SK-N-MC (cell line): ENCODE measurements at regions not wholly inside any gene's neighbourhood (a gene's known extent, or its start where the extent isn't known, plus 50 kb on each side); places are given as distances from the start of the nearest gene placed in this dataset.

ENCODE experiments used
- EZH2 ChIP-seq: fragments of 200-600 bp; sonication (generic); IDR thresholded peaks from one replicate; pipeline ENCODE4 v1.6.1; 2017; ENCODE audit warnings: antibody characterized with exemption
- POLR2AphosphoS5 ChIP-seq: IDR thresholded peaks from 2 replicates; pipeline ENCODE4 v1.6.1; 2012; ENCODE audit warnings: mild to moderate bottlenecking, low read depth, low read length, borderline replicate concordance

GRCh38 chr3:72015463-72015862, 230.5 kb upstream of the PROK2 start:
- TF ChIP-seq EZH2: no peak
- TF ChIP-seq POLR2AphosphoS5: no peak
